ENCODE measurements at regions not wholly inside any gene's neighbourhood (a gene's known extent, or its start where the extent isn't known, plus 50 kb on each side); places are given as distances from the start of the nearest gene placed in this dataset.

DNA sequence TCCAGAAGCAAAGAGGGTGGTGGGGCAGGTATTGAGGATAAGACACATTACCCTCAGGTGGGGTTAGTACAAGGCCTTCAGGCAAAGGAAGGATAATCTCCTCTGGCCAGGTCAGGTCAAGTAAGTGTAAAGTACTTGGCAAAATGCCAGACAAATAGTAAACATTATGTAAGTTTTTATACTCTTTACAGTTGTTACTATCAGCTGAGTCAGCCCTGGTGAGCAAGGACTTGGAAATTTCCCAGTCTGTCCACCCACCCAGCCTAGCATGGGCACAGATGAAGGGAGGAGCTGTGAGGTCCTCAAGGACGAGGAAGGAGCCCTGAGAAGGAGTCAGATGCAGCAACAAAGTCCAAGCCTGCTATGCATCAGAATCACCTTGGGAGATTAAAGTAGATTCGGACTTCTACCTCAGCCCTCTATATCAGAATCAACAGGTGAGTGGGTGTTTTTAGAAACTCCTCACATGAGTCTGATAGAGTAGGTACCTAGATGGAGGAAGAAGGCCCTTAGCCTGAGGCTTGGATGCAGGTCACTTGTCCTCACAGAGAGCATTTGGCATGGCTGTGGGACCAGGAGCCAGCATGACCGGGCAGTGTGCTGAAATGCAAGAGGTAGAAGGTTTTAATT lies 50.2 kb upstream of the BARX1 start:
- TF ChIP-seq EP300 (IDR thresholded peaks at IDR 0.05; ENCODE audit: borderline replicate concordance) (no peak), TAF1 (IDR thresholded peaks at IDR 0.05; ENCODE audit: low read depth) (no peak), ZBTB7A (IDR thresholded peaks at IDR 0.05; ENCODE audit: low read depth) (no peak), FOXM1 (IDR thresholded peaks at IDR 0.05; ENCODE audit: borderline replicate concordance, low read depth) (no peak), CREB1 (IDR thresholded peaks at IDR 0.05; ENCODE audit: low read depth) (no peak), TEAD4 (IDR thresholded peaks at IDR 0.05) (no peak), CEBPB (IDR thresholded peaks at IDR 0.05) (no peak), RAD21 (IDR thresholded peaks at IDR 0.05; ENCODE audit: low read depth) (no peak), TCF12 (IDR thresholded peaks at IDR 0.05; ENCODE audit: low read depth) (no peak)
- TF ChIP-seq, protein P1, sequence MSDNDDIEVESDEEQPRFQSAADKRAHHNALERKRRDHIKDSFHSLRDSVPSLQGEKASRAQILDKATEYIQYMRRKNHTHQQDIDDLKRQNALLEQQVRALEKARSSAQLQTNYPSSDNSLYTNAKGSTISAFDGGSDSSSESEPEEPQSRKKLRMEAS (IDR thresholded peaks at IDR 0.05) = no peak
- TF ChIP-seq, protein P2, sequence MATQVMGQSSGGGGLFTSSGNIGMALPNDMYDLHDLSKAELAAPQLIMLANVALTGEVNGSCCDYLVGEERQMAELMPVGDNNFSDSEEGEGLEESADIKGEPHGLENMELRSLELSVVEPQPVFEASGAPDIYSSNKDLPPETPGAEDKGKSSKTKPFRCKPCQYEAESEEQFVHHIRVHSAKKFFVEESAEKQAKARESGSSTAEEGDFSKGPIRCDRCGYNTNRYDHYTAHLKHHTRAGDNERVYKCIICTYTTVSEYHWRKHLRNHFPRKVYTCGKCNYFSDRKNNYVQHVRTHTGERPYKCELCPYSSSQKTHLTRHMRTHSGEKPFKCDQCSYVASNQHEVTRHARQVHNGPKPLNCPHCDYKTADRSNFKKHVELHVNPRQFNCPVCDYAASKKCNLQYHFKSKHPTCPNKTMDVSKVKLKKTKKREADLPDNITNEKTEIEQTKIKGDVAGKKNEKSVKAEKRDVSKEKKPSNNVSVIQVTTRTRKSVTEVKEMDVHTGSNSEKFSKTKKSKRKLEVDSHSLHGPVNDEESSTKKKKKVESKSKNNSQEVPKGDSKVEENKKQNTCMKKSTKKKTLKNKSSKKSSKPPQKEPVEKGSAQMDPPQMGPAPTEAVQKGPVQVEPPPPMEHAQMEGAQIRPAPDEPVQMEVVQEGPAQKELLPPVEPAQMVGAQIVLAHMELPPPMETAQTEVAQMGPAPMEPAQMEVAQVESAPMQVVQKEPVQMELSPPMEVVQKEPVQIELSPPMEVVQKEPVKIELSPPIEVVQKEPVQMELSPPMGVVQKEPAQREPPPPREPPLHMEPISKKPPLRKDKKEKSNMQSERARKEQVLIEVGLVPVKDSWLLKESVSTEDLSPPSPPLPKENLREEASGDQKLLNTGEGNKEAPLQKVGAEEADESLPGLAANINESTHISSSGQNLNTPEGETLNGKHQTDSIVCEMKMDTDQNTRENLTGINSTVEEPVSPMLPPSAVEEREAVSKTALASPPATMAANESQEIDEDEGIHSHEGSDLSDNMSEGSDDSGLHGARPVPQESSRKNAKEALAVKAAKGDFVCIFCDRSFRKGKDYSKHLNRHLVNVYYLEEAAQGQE (IDR thresholded peaks at IDR 0.05; ENCODE audit: low read depth) = no peak
